ENCODE measurements at regions not wholly inside any gene's neighbourhood (a gene's known extent, or its start where the extent isn't known, plus 50 kb on each side); places are given as distances from the start of the nearest gene placed in this dataset.

DNA sequence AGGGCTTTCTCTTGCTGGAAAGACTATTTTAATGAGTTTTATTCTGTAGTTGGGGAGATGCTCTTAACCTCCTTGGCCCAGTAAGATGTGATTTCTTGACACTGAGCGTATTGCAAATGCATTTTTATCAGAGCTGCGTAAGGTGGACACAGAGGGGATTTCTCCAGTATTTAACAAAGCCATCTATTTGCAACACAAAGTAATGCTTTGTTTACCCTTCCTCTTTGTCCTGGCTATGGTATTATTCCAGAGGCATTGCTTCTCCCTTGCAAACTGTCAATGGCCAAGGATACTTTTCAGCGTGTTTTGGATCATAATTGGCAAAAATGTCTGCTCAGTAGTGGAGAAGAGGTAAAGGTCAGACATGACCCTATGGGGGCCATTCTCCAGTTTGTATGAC, 90.8 kb upstream of the PIK3C3 start:
- TF ChIP-seq POLR2AphosphoS5 (IDR thresholded peaks at IDR 0.05) (no peak), CTCF (IDR thresholded peaks at IDR 0.05) (no peak), EP300 (IDR thresholded peaks at IDR 0.05; ENCODE audit: low read depth) (no peak), POLR2A (IDR thresholded peaks at IDR 0.05) (no peak)
- Histone ChIP-seq H3K36me3 (no peaks in the 10 kb centered on the region), H3K27me3 (no peaks in the 10 kb centered on the region), H3K27ac (no peak overlapping the region), H3K4me1 (no peaks in the 10 kb centered on the region), H3K4me3 (no peak overlapping the region), H3K9me3 (no peaks in the 10 kb centered on the region)
- intact Hi-C loops (cut with DNase I; ENCODE audit: low total_unique reads) (no loop called here), in situ Hi-C loops (cut with MboI; ENCODE audit: low pct_ligation_motif_present in 1 of 4, low pct_unique_long_range_greater_than_20kb in 1 of 4, low sequenced_read_pairs in 3 of 4) (no loop called here)
- no peak for DNase-seq
- 75 to 94% methylated on average over 3 of the region's 3 CpGs for WGBS, 2 donors (ENCODE audit: low coverage in 1 of 2)

DNA sequence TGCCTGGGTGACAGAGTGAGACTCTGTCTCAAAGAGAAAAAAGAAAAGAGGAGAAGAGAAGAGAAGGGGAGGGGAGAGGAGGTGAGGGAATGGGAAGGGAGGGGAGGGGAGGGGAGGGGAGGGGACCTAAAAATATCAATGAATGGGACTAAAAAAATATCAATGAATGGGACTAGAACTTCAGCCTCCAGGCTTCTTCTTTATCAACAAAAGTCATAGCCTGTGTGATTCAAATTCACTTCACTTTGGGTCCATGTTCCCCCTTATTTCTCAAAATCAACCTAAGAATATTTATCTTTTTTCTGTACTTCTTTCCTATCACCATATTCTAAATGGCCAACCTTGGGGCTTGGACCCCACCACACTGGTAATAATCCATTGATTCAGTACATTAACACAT, 92.1 kb upstream of the PIK3C3 start:
- DNase-seq, result no peak
- H3K4me1 ChIP-seq, result no peaks in the 10 kb centered on the region
- H3K4me3 ChIP-seq, result no peak overlapping the region
- H3K36me3 ChIP-seq, result no peaks in the 10 kb centered on the region
- TF ChIP-seq POLR2A (IDR thresholded peaks at IDR 0.05), result no peak
- TF ChIP-seq CTCF (IDR thresholded peaks at IDR 0.05), result no peak
- no peak for TF ChIP-seq POLR2AphosphoS5 (IDR thresholded peaks at IDR 0.05)
- no peak for TF ChIP-seq EP300 (IDR thresholded peaks at IDR 0.05; ENCODE audit: low read depth)
- no peaks in the 10 kb centered on the region for H3K27me3 ChIP-seq
- H3K27ac ChIP-seq, result no peak overlapping the region
- no peaks in the 10 kb centered on the region for H3K9me3 ChIP-seq
- intact Hi-C loops (cut with DNase I; ENCODE audit: low total_unique reads), result no loop called here
- in situ Hi-C loops (cut with MboI; ENCODE audit: low pct_ligation_motif_present in 1 of 4, low pct_unique_long_range_greater_than_20kb in 1 of 4, low sequenced_read_pairs in 3 of 4), result no loop called here

DNA sequence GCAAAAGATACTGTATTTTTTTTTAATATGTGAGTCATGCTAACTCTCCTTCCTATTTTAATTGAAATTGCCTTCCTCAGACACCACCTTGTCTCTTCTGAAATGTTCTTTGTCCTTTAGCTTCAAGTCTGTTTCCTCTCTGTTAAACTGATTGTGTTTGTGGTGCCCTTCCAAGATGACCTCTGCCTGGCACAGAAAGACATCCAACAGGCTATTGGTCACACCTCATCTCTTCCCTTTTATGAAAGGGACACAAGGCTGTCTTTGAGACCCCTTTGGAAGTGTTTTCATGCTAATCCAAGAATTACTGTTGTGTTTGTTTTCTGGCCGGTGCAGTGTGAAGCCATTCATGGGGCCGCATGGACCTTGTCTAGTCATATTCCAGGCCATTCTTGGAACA, 94.0 kb upstream of the PIK3C3 start:
- Histone ChIP-seq H3K4me3 (no peak overlapping the region), H3K4me1 (no peaks in the 10 kb centered on the region), H3K27ac (no peak overlapping the region), H3K27me3 (no peaks in the 10 kb centered on the region), H3K36me3 (no peaks in the 10 kb centered on the region), H3K9me3 (no peaks in the 10 kb centered on the region)
- 78 to 90% methylated on average over 2 of the region's 2 CpGs for WGBS, 2 donors (ENCODE audit: low coverage in 1 of 2)
- intact Hi-C loops (cut with DNase I; ENCODE audit: low total_unique reads), result no loop called here
- in situ Hi-C loops (cut with MboI; ENCODE audit: low pct_ligation_motif_present in 1 of 4, low pct_unique_long_range_greater_than_20kb in 1 of 4, low sequenced_read_pairs in 3 of 4), result no loop called here
- no peak for DNase-seq
- TF ChIP-seq CTCF (IDR thresholded peaks at IDR 0.05), result no peak
- no peak for TF ChIP-seq POLR2AphosphoS5 (IDR thresholded peaks at IDR 0.05)
- no peak for TF ChIP-seq POLR2A (IDR thresholded peaks at IDR 0.05)
- TF ChIP-seq EP300 (IDR thresholded peaks at IDR 0.05; ENCODE audit: low read depth), result no peak

DNA sequence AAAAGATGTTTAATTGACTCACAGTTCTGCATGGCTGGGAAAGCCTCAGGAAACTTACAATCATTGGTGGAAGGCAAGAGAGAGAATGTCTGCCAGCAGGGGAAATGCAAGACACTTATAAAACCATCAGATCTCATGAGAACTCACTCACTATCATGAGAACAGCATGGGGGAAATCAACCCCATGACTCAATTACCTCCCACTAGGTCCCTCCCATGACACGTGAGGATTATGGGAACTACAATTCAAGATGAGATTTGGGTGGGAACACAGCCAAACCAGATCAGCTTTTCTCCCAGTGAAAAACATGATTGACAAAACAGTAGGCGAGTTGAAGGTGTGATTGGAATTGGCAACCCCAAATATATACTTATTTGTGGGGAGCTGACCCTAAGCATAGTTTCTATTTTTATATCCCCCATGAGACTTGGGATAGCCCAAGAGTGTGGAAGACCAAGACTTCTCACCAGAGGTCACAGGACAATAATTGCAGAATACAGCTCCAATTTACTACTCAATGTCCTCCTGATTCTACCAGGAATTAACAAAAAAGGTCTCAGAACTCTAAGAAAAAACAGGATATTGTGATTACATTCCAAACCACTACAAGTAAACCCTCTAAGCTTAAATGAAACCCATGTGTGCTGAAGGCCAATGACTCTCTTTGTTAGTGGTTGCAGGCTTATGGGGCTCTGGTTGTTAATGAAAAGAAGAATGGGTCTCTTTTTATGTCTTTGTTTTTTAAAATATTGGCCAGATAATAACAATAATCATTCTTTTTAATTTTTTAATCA, 96.1 kb upstream of the PIK3C3 start:
- intact Hi-C loops (cut with DNase I; ENCODE audit: low total_unique reads), result loop anchor here (1.0 kb wide), 1 partner anchor 18 kb away; no protein-coding TSS in a partner anchor
- DNase-seq, result no peak
- no peak for TF ChIP-seq CTCF (IDR thresholded peaks at IDR 0.05)
- no peak for TF ChIP-seq POLR2A (IDR thresholded peaks at IDR 0.05)
- TF ChIP-seq POLR2AphosphoS5 (IDR thresholded peaks at IDR 0.05), result no peak
- TF ChIP-seq EP300 (IDR thresholded peaks at IDR 0.05; ENCODE audit: low read depth), result no peak
- Histone ChIP-seq H3K4me1 (no peaks in the 10 kb centered on the region), H3K27ac (no peak overlapping the region), H3K9me3 (no peaks in the 10 kb centered on the region), H3K4me3 (no peak overlapping the region), H3K27me3 (no peaks in the 10 kb centered on the region), H3K36me3 (no peaks in the 10 kb centered on the region)
- in situ Hi-C loops (cut with MboI; ENCODE audit: low pct_ligation_motif_present in 1 of 4, low pct_unique_long_range_greater_than_20kb in 1 of 4, low sequenced_read_pairs in 3 of 4), result no loop called here
- 58% methylated on average over 2 of the region's 2 CpGs for WGBS, 2 donors (ENCODE audit: low coverage in 1 of 2)
